OCI-LY1 (cell line): ENCODE measurements at regions not wholly inside any gene's neighbourhood (a gene's known extent, or its start where the extent isn't known, plus 50 kb on each side); places are given as distances from the start of the nearest gene placed in this dataset.

ENCODE experiments used
- H2AFZ ChIP-seq: fragments of 200-600 bp; sonication (generic), shearing (Covaris generic); 2 replicates; pipeline ENCODE4 v1.6.0; 2014; ENCODE audit warnings: antibody characterized with exemption, mild to moderate bottlenecking, low read length
- H3F3A ChIP-seq: fragments of 200-600 bp; sonication (generic), shearing (Covaris generic); 2 replicates; pipeline ENCODE4 v1.6.0; 2014; ENCODE audit warnings: mild to moderate bottlenecking, antibody characterized with exemption, low read length, moderate library complexity; ENCODE audit not compliant: insufficient read depth
- H3K27ac ChIP-seq: fragments of 200-600 bp; sonication (generic); 2 replicates; pipeline ENCODE4 v1.5.1; 2014; ENCODE audit warnings: low read length, mixed run types, mild to moderate bottlenecking, low read depth; ENCODE audit not compliant: poor library complexity, severe bottlenecking
- H3K27me3 ChIP-seq: fragments of 200-600 bp; sonication (generic); 2 replicates; pipeline ENCODE4 v1.6.0; 2014; ENCODE audit warnings: antibody characterized with exemption, mild to moderate bottlenecking, low read length, moderate library complexity; ENCODE audit not compliant: insufficient read depth
- H3K36me3 ChIP-seq: fragments of 200-600 bp; sonication (generic); 2 replicates; pipeline ENCODE4 v1.6.1; 2014; ENCODE audit warnings: mild to moderate bottlenecking, antibody characterized with exemption, low read length, moderate library complexity, mixed read lengths; ENCODE audit not compliant: insufficient read depth
- H3K4me1 ChIP-seq: fragments of 200-600 bp; sonication (generic); 2 replicates; pipeline ENCODE4 v1.5.1; 2014; ENCODE audit warnings: mild to moderate bottlenecking, low read length, moderate library complexity; ENCODE audit not compliant: insufficient read depth, severe bottlenecking
- H3K4me2 ChIP-seq: fragments of 200-600 bp; sonication (generic), shearing (Covaris generic); 2 replicates; pipeline ENCODE4 v1.6.1; 2014; ENCODE audit warnings: low read length
- H3K4me3 ChIP-seq: fragments of 200-600 bp; sonication (generic); 2 replicates; pipeline ENCODE4 v1.5.1; 2014; ENCODE audit warnings: low read length, low read depth, mild to moderate bottlenecking, mixed read lengths; ENCODE audit not compliant: poor library complexity, severe bottlenecking
- H3K79me2 ChIP-seq: fragments of 200-600 bp; shearing (Covaris generic); 2 replicates; pipeline ENCODE4 v1.6.1; 2016; ENCODE audit warnings: mixed run types, low read length, mixed read lengths; ENCODE audit not compliant: insufficient read depth
- H3K9ac ChIP-seq: fragments of 200-600 bp; sonication (generic), shearing (Covaris generic); 2 replicates; pipeline ENCODE4 v1.6.1; 2014; ENCODE audit warnings: mild to moderate bottlenecking, low read length, mixed read lengths
- H3K9me2 ChIP-seq: fragments of 200-600 bp; sonication (generic), shearing (Covaris generic); 2 replicates; pipeline ENCODE4 v1.6.1; 2014; ENCODE audit warnings: low read depth, mild to moderate bottlenecking, low read length, mixed read lengths
- H3K9me3 ChIP-seq: fragments of 200-600 bp; shearing (Covaris generic); 2 replicates; pipeline ENCODE4 v1.6.1; 2014; ENCODE audit warnings: low read length, mixed read lengths
- H4K20me1 ChIP-seq: fragments of 200-600 bp; sonication (generic), shearing (Covaris generic); 2 replicates; pipeline ENCODE4 v1.6.0; 2016; ENCODE audit warnings: mild to moderate bottlenecking, low read length; ENCODE audit not compliant: insufficient read depth
- EZH2 ChIP-seq: fragments of 200-600 bp; sonication (generic), shearing (Covaris generic); IDR thresholded peaks from 2 replicates; pipeline ENCODE4 v1.8.0; 2017; ENCODE audit warnings: borderline replicate concordance, mixed run types, mild to moderate bottlenecking, antibody characterized with exemption, low read length, moderate library complexity, mixed read lengths
- TF ChIP-seq, protein P1 (sequence below): fragments of 200-600 bp; sonication (generic), shearing (Covaris generic); IDR thresholded peaks from 2 replicates; pipeline ENCODE4 v1.5.1; 2017; ENCODE audit warnings: mild to moderate bottlenecking, antibody characterized with exemption, low read length, moderate library complexity, mixed read lengths

DNA sequence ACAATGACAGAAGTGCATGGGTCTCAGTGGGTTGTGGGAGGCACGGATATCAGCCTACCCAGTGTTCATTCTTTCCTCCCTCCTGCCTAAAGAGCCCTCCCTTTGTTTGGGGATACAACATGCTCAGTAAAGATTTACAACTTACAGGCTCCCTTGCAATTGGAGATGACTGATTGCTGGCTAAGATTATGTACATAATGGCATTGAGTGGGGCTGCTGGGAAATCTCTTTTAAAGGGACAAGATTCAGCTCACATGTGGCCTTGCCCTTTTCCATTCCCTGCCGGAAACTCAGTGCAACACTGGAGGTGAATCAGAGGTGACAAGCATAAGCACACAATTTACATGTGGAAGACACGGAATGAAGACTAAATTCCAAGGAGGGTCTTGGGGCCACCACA is 83.7 kb upstream of the CHRM3 start:
- no peak overlapping the region for H2AFZ ChIP-seq
- H3K9me3 ChIP-seq = no peaks in the 10 kb centered on the region
- no peaks in the 10 kb centered on the region for H3K27me3 ChIP-seq
- no peak overlapping the region for H3K9ac ChIP-seq
- no peaks in the 10 kb centered on the region for H3K79me2 ChIP-seq
- no peak for TF ChIP-seq EZH2
- TF ChIP-seq, protein P1, sequence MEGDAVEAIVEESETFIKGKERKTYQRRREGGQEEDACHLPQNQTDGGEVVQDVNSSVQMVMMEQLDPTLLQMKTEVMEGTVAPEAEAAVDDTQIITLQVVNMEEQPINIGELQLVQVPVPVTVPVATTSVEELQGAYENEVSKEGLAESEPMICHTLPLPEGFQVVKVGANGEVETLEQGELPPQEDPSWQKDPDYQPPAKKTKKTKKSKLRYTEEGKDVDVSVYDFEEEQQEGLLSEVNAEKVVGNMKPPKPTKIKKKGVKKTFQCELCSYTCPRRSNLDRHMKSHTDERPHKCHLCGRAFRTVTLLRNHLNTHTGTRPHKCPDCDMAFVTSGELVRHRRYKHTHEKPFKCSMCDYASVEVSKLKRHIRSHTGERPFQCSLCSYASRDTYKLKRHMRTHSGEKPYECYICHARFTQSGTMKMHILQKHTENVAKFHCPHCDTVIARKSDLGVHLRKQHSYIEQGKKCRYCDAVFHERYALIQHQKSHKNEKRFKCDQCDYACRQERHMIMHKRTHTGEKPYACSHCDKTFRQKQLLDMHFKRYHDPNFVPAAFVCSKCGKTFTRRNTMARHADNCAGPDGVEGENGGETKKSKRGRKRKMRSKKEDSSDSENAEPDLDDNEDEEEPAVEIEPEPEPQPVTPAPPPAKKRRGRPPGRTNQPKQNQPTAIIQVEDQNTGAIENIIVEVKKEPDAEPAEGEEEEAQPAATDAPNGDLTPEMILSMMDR = no peak
- no peak overlapping the region for H3K27ac ChIP-seq
- no peaks in the 10 kb centered on the region for H4K20me1 ChIP-seq
- no peak overlapping the region for H3K4me2 ChIP-seq
- H3K36me3 ChIP-seq = no peaks in the 10 kb centered on the region
- no peak overlapping the region for H3K4me3 ChIP-seq
- H3K9me2 ChIP-seq = no peaks in the 10 kb centered on the region
- no peaks in the 10 kb centered on the region for H3K4me1 ChIP-seq
- no peaks in the 10 kb centered on the region for H3F3A ChIP-seq

- no peaks in the 10 kb centered on the region for H3F3A ChIP-seq
- TF ChIP-seq, protein P1 = no peak
- TF ChIP-seq EZH2 = no peak
- no peak overlapping the region for H3K4me2 ChIP-seq
- no peak overlapping the region for H3K9ac ChIP-seq
- H3K79me2 ChIP-seq = no peaks in the 10 kb centered on the region
- no peaks in the 10 kb centered on the region for H3K9me3 ChIP-seq
- no peak overlapping the region for H2AFZ ChIP-seq
- H3K9me2 ChIP-seq = no peaks in the 10 kb centered on the region
- H3K27me3 ChIP-seq = no peaks in the 10 kb centered on the region
- no peaks in the 10 kb centered on the region for H3K4me1 ChIP-seq
- H3K36me3 ChIP-seq = no peaks in the 10 kb centered on the region
- no peaks in the 10 kb centered on the region for H4K20me1 ChIP-seq
- H3K27ac ChIP-seq = no peak overlapping the region
- H3K4me3 ChIP-seq = no peak overlapping the region
These were observed 85.1 kb upstream of the CHRM3 start for GRCh38 chr1:239301251-239301650.

GRCh38 chr1:239297910-239298309 is 88.5 kb upstream of the CHRM3 start:
- no peaks in the 10 kb centered on the region for H3F3A ChIP-seq
- no peaks in the 10 kb centered on the region for H3K36me3 ChIP-seq
- no peak overlapping the region for H3K27ac ChIP-seq
- no peaks in the 10 kb centered on the region for H3K9me2 ChIP-seq
- H3K4me3 ChIP-seq = no peak overlapping the region
- no peaks in the 10 kb centered on the region for H4K20me1 ChIP-seq
- H3K4me1 ChIP-seq = no peaks in the 10 kb centered on the region
- H3K4me2 ChIP-seq = no peak overlapping the region
- H2AFZ ChIP-seq = no peak overlapping the region
- no peak for TF ChIP-seq EZH2
- TF ChIP-seq, protein P1 = no peak
- no peaks in the 10 kb centered on the region for H3K9me3 ChIP-seq
- no peaks in the 10 kb centered on the region for H3K79me2 ChIP-seq
- no peaks in the 10 kb centered on the region for H3K27me3 ChIP-seq
- no peak overlapping the region for H3K9ac ChIP-seq
